ACC112 (cell line): ENCODE measurements at regions not wholly inside any gene's neighbourhood (a gene's known extent, or its start where the extent isn't known, plus 50 kb on each side); places are given as distances from the start of the nearest gene placed in this dataset.

Experiments
- H2AFZ ChIP-seq: fragments of 200-600 bp; sonication (generic); one replicate; pipeline ENCODE4 v1.6.0; 2017; ENCODE audit warnings: antibody characterized with exemption, low read length; ENCODE audit not compliant: unreplicated experiment
- H3K27ac ChIP-seq: fragments of 200-600 bp; sonication (generic); 2 replicates; pipeline ENCODE4 v1.5.1; 2014; ENCODE audit warnings: low read depth, mild to moderate bottlenecking, antibody characterized with exemption, low read length, moderate library complexity
- H3K27me3 ChIP-seq: fragments of 200-600 bp; sonication (generic); 2 replicates; pipeline ENCODE4 v1.6.1; 2014; ENCODE audit warnings: mild to moderate bottlenecking, antibody characterized with exemption, low read length, moderate library complexity, mixed read lengths; ENCODE audit not compliant: insufficient read depth
- H3K36me3 ChIP-seq: fragments of 200-600 bp; sonication (generic); 2 replicates; pipeline ENCODE4 v1.6.1; 2016; ENCODE audit warnings: mild to moderate bottlenecking, antibody characterized with exemption, low read length, moderate library complexity, mixed read lengths; ENCODE audit not compliant: insufficient read depth
- H3K4me1 ChIP-seq: fragments of 200-600 bp; sonication (generic); one replicate; pipeline ENCODE4 v1.6.1; 2016; ENCODE audit warnings: low read length, mixed read lengths; ENCODE audit not compliant: insufficient read depth, unreplicated experiment, control insufficient read depth
- H3K4me3 ChIP-seq: fragments of 200-600 bp; sonication (generic); 2 replicates; pipeline ENCODE4 v1.5.1; 2014; ENCODE audit warnings: mild to moderate bottlenecking, low read depth, low read length
- H3K79me2 ChIP-seq: fragments of 200-600 bp; sonication (generic); one replicate; pipeline ENCODE4 v1.6.0; 2016; ENCODE audit warnings: low read length; ENCODE audit not compliant: control insufficient read depth, unreplicated experiment, insufficient read depth

- no peaks in the 10 kb centered on the region for H3K79me2 ChIP-seq
- H3K4me3 ChIP-seq, result no peak overlapping the region
- H3K4me1 ChIP-seq, result no peaks in the 10 kb centered on the region
- no peak overlapping the region for H2AFZ ChIP-seq
- no peaks in the 10 kb centered on the region for H3K27me3 ChIP-seq
- no peaks in the 10 kb centered on the region for H3K36me3 ChIP-seq
- H3K27ac ChIP-seq, result no peak overlapping the region
Observed at GRCh38 chr3:193114431-193115340, 126.3 kb upstream of the PLAAT1 start.

- Histone ChIP-seq H3K4me1 (no peaks in the 10 kb centered on the region), H3K79me2 (no peaks in the 10 kb centered on the region), H3K36me3 (no peaks in the 10 kb centered on the region), H3K27ac (no peak overlapping the region), H3K4me3 (no peak overlapping the region), H2AFZ (no peak overlapping the region), H3K27me3 (no peaks in the 10 kb centered on the region)
Observed at GRCh38 chr3:193116871-193117270, 124.2 kb upstream of the PLAAT1 start.

- Histone ChIP-seq H2AFZ (no peak overlapping the region), H3K4me3 (no peak overlapping the region), H3K79me2 (no peaks in the 10 kb centered on the region), H3K4me1 (no peaks in the 10 kb centered on the region), H3K36me3 (no peaks in the 10 kb centered on the region), H3K27ac (no peak overlapping the region), H3K27me3 (no peaks in the 10 kb centered on the region)
Observed at GRCh38 chr3:193118907-193119306, 122.1 kb upstream of the PLAAT1 start.

GRCh38 chr3:193119926-193120325 lies 121.1 kb upstream of the PLAAT1 start:
- Histone ChIP-seq H2AFZ (no peak overlapping the region), H3K4me3 (no peak overlapping the region), H3K79me2 (no peaks in the 10 kb centered on the region), H3K4me1 (no peaks in the 10 kb centered on the region), H3K36me3 (no peaks in the 10 kb centered on the region), H3K27me3 (no peaks in the 10 kb centered on the region), H3K27ac (no peak overlapping the region)

GRCh38 chr3:193124861-193125260 lies 116.2 kb upstream of the PLAAT1 start:
- H3K36me3 ChIP-seq, result no peaks in the 10 kb centered on the region
- H3K27me3 ChIP-seq, result no peaks in the 10 kb centered on the region
- H3K4me3 ChIP-seq, result no peak overlapping the region
- no peak overlapping the region for H3K27ac ChIP-seq
- no peaks in the 10 kb centered on the region for H3K79me2 ChIP-seq
- no peak overlapping the region for H2AFZ ChIP-seq
- H3K4me1 ChIP-seq, result no peaks in the 10 kb centered on the region

GRCh38 chr3:193129607-193130006 lies 111.4 kb upstream of the PLAAT1 start:
- Histone ChIP-seq H3K79me2 (no peaks in the 10 kb centered on the region), H3K4me1 (no peaks in the 10 kb centered on the region), H3K36me3 (no peaks in the 10 kb centered on the region), H3K27ac (no peak overlapping the region), H3K4me3 (no peak overlapping the region), H3K27me3 (no peaks in the 10 kb centered on the region), H2AFZ (no peak overlapping the region)

GRCh38 chr3:193130576-193130975 lies 110.4 kb upstream of the PLAAT1 start:
- Histone ChIP-seq H2AFZ (no peak overlapping the region), H3K27me3 (no peaks in the 10 kb centered on the region), H3K27ac (no peak overlapping the region), H3K79me2 (no peaks in the 10 kb centered on the region), H3K36me3 (no peaks in the 10 kb centered on the region), H3K4me3 (no peak overlapping the region), H3K4me1 (no peaks in the 10 kb centered on the region)

- Histone ChIP-seq H3K27ac (no peak overlapping the region), H2AFZ (no peak overlapping the region), H3K79me2 (no peaks in the 10 kb centered on the region), H3K36me3 (no peaks in the 10 kb centered on the region), H3K4me3 (no peak overlapping the region), H3K27me3 (no peaks in the 10 kb centered on the region), H3K4me1 (no peaks in the 10 kb centered on the region)
Observed at GRCh38 chr3:193132241-193132640, 108.8 kb upstream of the PLAAT1 start.

- Histone ChIP-seq H3K27ac (no peak overlapping the region), H3K36me3 (no peaks in the 10 kb centered on the region), H3K4me3 (no peak overlapping the region), H3K79me2 (no peaks in the 10 kb centered on the region), H2AFZ (no peak overlapping the region), H3K27me3 (no peaks in the 10 kb centered on the region), H3K4me1 (no peaks in the 10 kb centered on the region)
Observed at GRCh38 chr3:193132964-193133363, 108.1 kb upstream of the PLAAT1 start.

- Histone ChIP-seq H3K27me3 (no peaks in the 10 kb centered on the region), H3K4me1 (no peaks in the 10 kb centered on the region), H2AFZ (no peak overlapping the region), H3K27ac (no peak overlapping the region), H3K36me3 (no peaks in the 10 kb centered on the region), H3K4me3 (no peak overlapping the region), H3K79me2 (no peaks in the 10 kb centered on the region)
Observed at GRCh38 chr3:193134856-193135255, 106.2 kb upstream of the PLAAT1 start.

GRCh38 chr3:193140381-193140780 lies 100.6 kb upstream of the PLAAT1 start:
- H3K36me3 ChIP-seq, result no peaks in the 10 kb centered on the region
- H2AFZ ChIP-seq, result no peak overlapping the region
- H3K27ac ChIP-seq, result no peak overlapping the region
- H3K27me3 ChIP-seq, result no peaks in the 10 kb centered on the region
- H3K79me2 ChIP-seq, result no peaks in the 10 kb centered on the region
- no peaks in the 10 kb centered on the region for H3K4me1 ChIP-seq
- no peak overlapping the region for H3K4me3 ChIP-seq
